ENCODE measurements at regions not wholly inside any gene's neighbourhood (a gene's known extent, or its start where the extent isn't known, plus 50 kb on each side); places are given as distances from the start of the nearest gene placed in this dataset.

GRCh38 chr22:22362936-22363335, 118.3 kb downstream of the VPREB1 start:
- no peak for TF ChIP-seq CTCF (conservative IDR thresholded peaks at IDR 0.05)
- TF ChIP-seq ZFX (IDR thresholded peaks at IDR 0.05): no peak

Data from C4-2B (cell line).